H1 (cell line): ENCODE measurements at regions not wholly inside any gene's neighbourhood (a gene's known extent, or its start where the extent isn't known, plus 50 kb on each side); places are given as distances from the start of the nearest gene placed in this dataset.
"Not testable (repeated sequence)": the region's sequence is repeated elsewhere in the genome, so short reads cannot be mapped to it uniquely, and the experiment has no call there.

Source experiments
- ATF2 ChIP-seq: IDR thresholded peaks from 2 replicates; pipeline ENCODE4 v1.6.1; 2012; ENCODE audit warnings: low read length, inconsistent platforms
- CTCF ChIP-seq, 3 experiments: IDR thresholded peaks; 1 replicate in 2 of 3; 2 replicates in 1 of 3; pipeline versions ENCODE4 v1.5.1 to v1.6.1; 2011; ENCODE audit warnings: low read length in 3 of 3, mild to moderate bottlenecking in 3 of 3, inconsistent platforms in 2 of 3, low read depth in 1 of 3, moderate library complexity in 1 of 3; ENCODE audit not compliant: insufficient read depth in 1 of 3; ENCODE audit errors: control extremely low read depth in 1 of 3
- EP300 ChIP-seq, 2 experiments: IDR thresholded peaks; 1 replicate in 1 of 2; 2 replicates in 1 of 2; pipeline ENCODE4 v1.6.1; 2011 to 2012; ENCODE audit warnings: low read depth in 2 of 2, low read length in 2 of 2, mild to moderate bottlenecking in 2 of 2, borderline replicate concordance in 1 of 2, inconsistent platforms in 1 of 2, moderate library complexity in 1 of 2
- EZH2 ChIP-seq: fragments of 200-600 bp; sonication (generic); IDR thresholded peaks from 2 replicates; pipeline ENCODE4 v1.7.1; 2012; ENCODE audit warnings: low read depth, mild to moderate bottlenecking, moderate library complexity, low read length, inconsistent platforms; ENCODE audit not compliant: severe bottlenecking
- GABPA ChIP-seq: IDR thresholded peaks from 2 replicates; pipeline ENCODE4 v1.6.1; 2011; ENCODE audit warnings: mild to moderate bottlenecking, low read length, moderate library complexity, borderline replicate concordance; ENCODE audit not compliant: insufficient read depth
- JUND ChIP-seq: IDR thresholded peaks from 2 replicates; pipeline ENCODE4 v1.6.1; 2011; ENCODE audit warnings: mild to moderate bottlenecking, improper control_type of control experiment, low read length
- KDM5A ChIP-seq: fragments of 200-600 bp; IDR thresholded peaks from 2 replicates; pipeline ENCODE4 v1.7.1; 2012; ENCODE audit warnings: mild to moderate bottlenecking, low read length, inconsistent platforms, mixed read lengths
- MAX ChIP-seq: IDR thresholded peaks from 2 replicates; pipeline ENCODE4 v1.6.1; 2012; ENCODE audit warnings: inconsistent platforms
- POLR2A ChIP-seq, 2 experiments: IDR thresholded peaks; 1 replicate in 1 of 2; 2 replicates in 1 of 2; pipeline ENCODE4 v1.6.1; 2011; ENCODE audit warnings: low read depth in 2 of 2, low read length in 2 of 2, mild to moderate bottlenecking in 2 of 2; ENCODE audit errors: control extremely low read depth in 1 of 2
- POLR2AphosphoS5 ChIP-seq: IDR thresholded peaks from 2 replicates; pipeline ENCODE4 v1.6.1; 2011; ENCODE audit warnings: low read depth, low read length
- SIN3A ChIP-seq, 2 experiments: IDR thresholded peaks in 1 of 2; conservative IDR thresholded peaks in 1 of 2; 2 replicates each; pipeline ENCODE4 v1.6.1; 2011 to 2012; ENCODE audit warnings: low read length in 2 of 2, improper control_type of control experiment in 1 of 2, low read depth in 1 of 2, mild to moderate bottlenecking in 1 of 2
- SRF ChIP-seq: IDR thresholded peaks from 2 replicates; pipeline ENCODE4 v1.6.1; 2011; ENCODE audit warnings: mild to moderate bottlenecking, low read depth, low read length, moderate library complexity
- TBP ChIP-seq: IDR thresholded peaks from 2 replicates; pipeline ENCODE4 v1.6.1; 2011; ENCODE audit warnings: low read depth, low read length, improper control_type of control experiment
- ZNF274 ChIP-seq: IDR thresholded peaks from 2 replicates; pipeline ENCODE4 v1.7.0; 2012; ENCODE audit warnings: low read length, borderline replicate concordance; ENCODE audit errors: extremely low read depth

- TF ChIP-seq ZNF274; ATF2; POLR2A (IDR thresholded peaks at IDR 0.05; ENCODE audit: control extremely low read depth in 1 of 2, low read depth in 2 of 2, low read length in 2 of 2); KDM5A; CTCF (IDR thresholded peaks at IDR 0.05; ENCODE audit: control extremely low read depth in 1 of 3, insufficient read depth in 1 of 3, low read depth in 1 of 3, low read length in 3 of 3); SIN3A (conservative IDR thresholded peaks at IDR 0.05 in 1 of 2, IDR thresholded peaks at IDR 0.05 in 1 of 2; ENCODE audit: low read depth in 1 of 2, low read length in 2 of 2); TBP; MAX; GABPA; EZH2; SRF; JUND; POLR2AphosphoS5; EP300 (IDR thresholded peaks at IDR 0.05; ENCODE audit: borderline replicate concordance in 1 of 2, low read depth in 2 of 2, low read length in 2 of 2): not testable (repeated sequence)
Measured at GRCh38 chr9:64070083-64070482, 1214.9 kb downstream of the FOXD4L5 start.
